HEK293 (cell line): ENCODE measurements at regions not wholly inside any gene's neighbourhood (a gene's known extent, or its start where the extent isn't known, plus 50 kb on each side); places are given as distances from the start of the nearest gene placed in this dataset.
"Not testable (repeated sequence)": the region's sequence is repeated elsewhere in the genome, so short reads cannot be mapped to it uniquely, and the experiment has no call there.

Experiments used
- CTCF ChIA-PET: fragments of 350-600 bp; formaldehyde crosslinking; extraction: SDS; loops from one replicate; lab custom pipeline; 2021; ENCODE audit warnings: antibody characterized with exemption; lab: Yijun Ruan, JAX
- POLR2A ChIA-PET: fragments of 300-600 bp; formaldehyde crosslinking; extraction: SDS; loops from one replicate; lab custom pipeline; 2020; ENCODE audit warnings: antibody characterized with exemption, inconsistent platforms; lab: Yijun Ruan, JAX
- H3K27ac ChIP-seq: fragments of 200-500 bp; sonication (Bioruptor generic); 2 replicates; pipeline ENCODE4 v1.5.1; 2014; ENCODE audit warnings: low read depth, low read length, control low read depth, inconsistent platforms; ENCODE audit errors: extremely low read depth
- H3K36me3 ChIP-seq, 2 experiments: fragments of 200-500 bp in 1 of 2; sonication (Bioruptor generic) in 1 of 2; 1 replicate in 1 of 2; 2 replicates in 1 of 2; pipeline ENCODE4 v1.5.1; 2014 to 2017; ENCODE audit warnings: inconsistent platforms in 2 of 2, low read length in 2 of 2; ENCODE audit not compliant: control insufficient read depth in 2 of 2, insufficient read depth in 1 of 2
- H3K4me1 ChIP-seq: fragments of 200-500 bp; sonication (Bioruptor generic); 2 replicates; pipeline ENCODE4 v1.5.1; 2014; ENCODE audit warnings: mild to moderate bottlenecking, low read length, inconsistent platforms; ENCODE audit not compliant: control insufficient read depth, insufficient read depth
- H3K4me3 ChIP-seq: 2 replicates; pipeline ENCODE4 v1.5.1; 2011; ENCODE audit warnings: low read depth, mild to moderate bottlenecking, control low read depth, low read length, moderate library complexity
- H3K9me3 ChIP-seq: fragments of 200-500 bp; sonication (Bioruptor generic); 2 replicates; pipeline ENCODE4 v1.5.1; 2014; ENCODE audit warnings: low read depth, low read length, inconsistent platforms; ENCODE audit not compliant: control insufficient read depth, insufficient read depth
- FEZF1 ChIP-seq: fragments of 450-650 bp; formaldehyde crosslinking; IDR thresholded peaks from 2 replicates; pipeline ENCODE4 v1.5.1; 2016; ENCODE audit warnings: missing biosample characterization, missing genetic modification characterization
- GLI4 ChIP-seq: fragments of 450-650 bp; formaldehyde crosslinking; IDR thresholded peaks from 2 replicates; pipeline ENCODE4 v1.5.1; 2016; ENCODE audit warnings: missing biosample characterization, missing genetic modification characterization
- KLF8 ChIP-seq: fragments of 450-650 bp; formaldehyde crosslinking; IDR thresholded peaks from 2 replicates; pipeline ENCODE4 v1.5.1; 2016; ENCODE audit warnings: missing biosample characterization, missing genetic modification characterization
- PRDM4 ChIP-seq: fragments of 450-650 bp; formaldehyde crosslinking; IDR thresholded peaks from 2 replicates; pipeline ENCODE4 v1.5.1; 2017; ENCODE audit warnings: missing biosample characterization, missing genetic modification characterization
- REST ChIP-seq: fragments of 450-650 bp; formaldehyde crosslinking; IDR thresholded peaks from 2 replicates; pipeline ENCODE4 v1.5.1; 2016; ENCODE audit warnings: missing biosample characterization, missing genetic modification characterization
- WT1 ChIP-seq: fragments of 450-650 bp; formaldehyde crosslinking; IDR thresholded peaks from 2 replicates; pipeline ENCODE4 v1.5.1; 2016; ENCODE audit warnings: missing biosample characterization, missing genetic modification characterization
- YY1 ChIP-seq: fragments of 450-650 bp; formaldehyde crosslinking; IDR thresholded peaks from 2 replicates; pipeline ENCODE4 v1.5.1; 2018; ENCODE audit warnings: missing biosample characterization, missing genetic modification characterization
- ZBTB21 ChIP-seq: fragments of 450-650 bp; formaldehyde crosslinking; IDR thresholded peaks from 2 replicates; pipeline ENCODE4 v1.5.1; 2017; ENCODE audit warnings: missing biosample characterization, missing genetic modification characterization
- ZEB2 ChIP-seq: fragments of 450-650 bp; formaldehyde crosslinking; IDR thresholded peaks from 2 replicates; pipeline ENCODE4 v1.5.1; 2016; ENCODE audit warnings: missing biosample characterization, missing genetic modification characterization
- ZNF132 ChIP-seq: fragments of 450-650 bp; formaldehyde crosslinking; IDR thresholded peaks from 2 replicates; pipeline ENCODE4 v1.5.1; 2017; ENCODE audit warnings: missing biosample characterization, missing genetic modification characterization, borderline replicate concordance
- ZNF2 ChIP-seq: fragments of 450-650 bp; formaldehyde crosslinking; IDR thresholded peaks from 2 replicates; pipeline ENCODE4 v1.5.1; 2016; ENCODE audit warnings: missing biosample characterization, missing genetic modification characterization
- ZNF24 ChIP-seq: fragments of 450-650 bp; formaldehyde crosslinking; IDR thresholded peaks from 2 replicates; pipeline ENCODE4 v1.5.1; 2016; ENCODE audit warnings: missing biosample characterization, missing genetic modification characterization
- ZNF266 ChIP-seq: fragments of 450-650 bp; formaldehyde crosslinking; IDR thresholded peaks from 2 replicates; pipeline ENCODE4 v1.5.1; 2016; ENCODE audit warnings: missing biosample characterization, missing genetic modification characterization, low read depth
- ZNF529 ChIP-seq: fragments of 450-650 bp; formaldehyde crosslinking; IDR thresholded peaks from 2 replicates; pipeline ENCODE4 v1.5.1; 2017; ENCODE audit warnings: missing genetic modification characterization, missing biosample characterization; ENCODE audit not compliant: insufficient replicate concordance
- ZNF843 ChIP-seq: fragments of 450-650 bp; formaldehyde crosslinking; IDR thresholded peaks from 2 replicates; pipeline ENCODE4 v1.5.1; 2016; ENCODE audit warnings: missing biosample characterization, missing genetic modification characterization
- ZSCAN5A ChIP-seq: fragments of 450-650 bp; formaldehyde crosslinking; IDR thresholded peaks from 2 replicates; pipeline ENCODE4 v1.5.1; 2016; ENCODE audit warnings: missing biosample characterization, missing genetic modification characterization

GRCh38 chr5:82421119-82421518 is 143.0 kb upstream of the RPS23 start:
- ChIA-PET CTCF (interaction anchor here (1.3 kb wide), 1 partner anchor 71 kb away, joined by 4 read pairs; no protein-coding TSS in a partner anchor), POLR2A (no interaction called here)
- H3K36me3 ChIP-seq = no peaks in the 10 kb centered on the region
- no peak for TF ChIP-seq ZNF24 (tag by site-specific recombination)
- no peak for TF ChIP-seq FEZF1 (tag by site-specific recombination)
- no peak for TF ChIP-seq YY1 (tag by site-specific recombination)
- TF ChIP-seq ZNF843 (tag by site-specific recombination) = no peak
- no peak for TF ChIP-seq ZNF529 (tag by site-specific recombination)
- no peak for TF ChIP-seq PRDM4
- no peak for TF ChIP-seq ZNF2 (tag by site-specific recombination)
- no peak for TF ChIP-seq WT1
- TF ChIP-seq GLI4 = no peak
- TF ChIP-seq REST (tag by site-specific recombination) = no peak
- no peak for TF ChIP-seq ZEB2 (tag by site-specific recombination)
- no peak for TF ChIP-seq ZNF132 (tag by site-specific recombination)
- no peak for TF ChIP-seq ZNF266 (tag by site-specific recombination)
- TF ChIP-seq ZSCAN5A (tag by site-specific recombination) = no peak
- TF ChIP-seq KLF8 = no peak
- no peak for TF ChIP-seq ZBTB21 (tag by site-specific recombination)
- no peaks in the 10 kb centered on the region for H3K4me1 ChIP-seq
- H3K4me3 ChIP-seq = no peak overlapping the region
- H3K9me3 ChIP-seq = no peaks in the 10 kb centered on the region
- no peak overlapping the region for H3K27ac ChIP-seq

- H3K9me3 ChIP-seq, H3K36me3 ChIP-seq, H3K27ac ChIP-seq, H3K4me1 ChIP-seq, H3K4me3 ChIP-seq, POLR2A ChIA-PET: not testable (repeated sequence)
- CTCF ChIA-PET = interaction anchor here (0.7 to 1.3 kb wide), 2 partner anchors 67 to 70 kb away, joined by 3 to 4 read pairs; no protein-coding TSS in a partner anchor
Measured at GRCh38 chr5:82420524-82420923, 142.4 kb upstream of the RPS23 start.
